HCT116 (cell line): ENCODE measurements at regions not wholly inside any gene's neighbourhood (a gene's known extent, or its start where the extent isn't known, plus 50 kb on each side); places are given as distances from the start of the nearest gene placed in this dataset.

Experiments used
- ATAC-seq: fragments of 200-7000 bp; cut with Tn5 transposase; 2 replicates; pipeline ENCODE4 v1.9.1; 2020; ENCODE audit warnings: mild to moderate bottlenecking, moderate library complexity
- BruUV-seq: library from RNA; stranded (reverse); fragments of 400-500 nt; replicated peaks from 2 replicates; lab custom pipeline; 2021; lab: Mats Ljungman, UMichigan
- CTCF ChIA-PET: fragments of 300-600 bp; sonication (Branson Sonifier 250); formaldehyde crosslinking; loops from one replicate; lab custom pipeline; 2021; ENCODE audit warnings: antibody characterized with exemption; lab: Charles Lee
- POLR2A ChIA-PET: fragments of 300-600, 350-600 bp; sonication (Branson Sonifier 250); formaldehyde crosslinking; loops from one replicate; lab custom pipeline; 2021; ENCODE audit warnings: antibody characterized with exemption; lab: Charles Lee
- RAD21 ChIA-PET, 2 experiments: fragments of 300-600 bp; sonication (Branson Sonifier 250); formaldehyde crosslinking; loops; one replicate each; lab custom pipeline; 2023; ENCODE audit warnings: low total read pairs in 2 of 2; ENCODE audit not compliant: uncharacterized antibody in 2 of 2, unreplicated experiment in 2 of 2, low non-redundant PET in 1 of 2; lab: Charles Lee
- DNase-seq: peaks from one replicate; pipeline ENCODE4 v3.0.0-alpha.2; 2010; ENCODE audit warnings: low read depth, low spot score
- H2AFZ ChIP-seq: fragments of 200-600 bp; shearing (Covaris generic), sonication (generic); 2 replicates; pipeline ENCODE4 v1.6.1; 2017; ENCODE audit warnings: low read depth, mixed run types, mixed read lengths, antibody characterized with exemption, low read length; ENCODE audit not compliant: poor library complexity, severe bottlenecking
- H3K27ac ChIP-seq: 2 replicates; pipeline ENCODE4 v1.5.1; 2012; ENCODE audit warnings: low read depth, low read length
- H3K27me3 ChIP-seq: fragments of 200-600 bp; sonication (generic); 2 replicates; pipeline ENCODE4 v1.6.1; 2016; ENCODE audit warnings: mixed run types, low read length, mixed read lengths; ENCODE audit not compliant: insufficient read depth
- H3K36me3 ChIP-seq, 2 experiments: fragments of 200-500 bp in 1 of 2; fragments of 200-600 bp in 1 of 2; sonication (Bioruptor generic) in 1 of 2; sonication (generic) in 1 of 2; 2 replicates each; pipeline versions ENCODE4 v1.5.1 to v1.6.1; 2014 to 2016; ENCODE audit warnings: low read length in 2 of 2, inconsistent platforms in 1 of 2, mixed read lengths in 1 of 2, mixed run types in 1 of 2; ENCODE audit not compliant: insufficient read depth in 2 of 2, control insufficient read depth in 1 of 2
- H3K4me1 ChIP-seq, 2 experiments: fragments of 200-600 bp in 1 of 2; sonication (generic) in 1 of 2; 2 replicates each; pipeline versions ENCODE4 v1.5.1 to v1.6.1; 2012 to 2017; ENCODE audit warnings: low read length in 2 of 2, inconsistent platforms in 1 of 2, mild to moderate bottlenecking in 1 of 2, mixed read lengths in 1 of 2, mixed run types in 1 of 2, moderate library complexity in 1 of 2; ENCODE audit not compliant: insufficient read depth in 2 of 2, control insufficient read depth in 1 of 2
- H3K4me2 ChIP-seq: fragments of 200-600 bp; sonication (generic); 2 replicates; pipeline ENCODE4 v1.6.1; 2017; ENCODE audit warnings: mixed run types, low read length, mixed read lengths
- H3K4me3 ChIP-seq, 2 experiments: fragments of 200-600 bp in 1 of 2; sonication (generic) in 1 of 2; replicated peaks in 1 of 2; 2 replicates each; pipeline ENCODE4 v1.5.1; 2011 to 2016; ENCODE audit warnings: low read length in 2 of 2, control low read depth in 1 of 2, low read depth in 1 of 2, mild to moderate bottlenecking in 1 of 2, mixed read lengths in 1 of 2, mixed run types in 1 of 2
- H3K79me2 ChIP-seq: fragments of 200-600 bp; sonication (generic); 2 replicates; pipeline ENCODE4 v1.6.1; 2017; ENCODE audit warnings: mild to moderate bottlenecking, mixed run types, low read length, moderate library complexity, mixed read lengths; ENCODE audit not compliant: insufficient read depth
- H3K9ac ChIP-seq: fragments of 200-600 bp; sonication (generic); 2 replicates; pipeline ENCODE4 v1.6.1; 2016; ENCODE audit warnings: low read length, mixed read lengths
- H3K9me2 ChIP-seq: fragments of 200-600 bp; sonication (generic), shearing (Covaris generic); 2 replicates; pipeline ENCODE4 v1.6.1; 2017; ENCODE audit warnings: mixed run types, mild to moderate bottlenecking, moderate library complexity; ENCODE audit not compliant: insufficient read depth
- H3K9me3 ChIP-seq, 2 experiments: fragments of 200-500 bp in 1 of 2; fragments of 200-600 bp in 1 of 2; sonication (Bioruptor generic) in 1 of 2; sonication (generic) in 1 of 2; 2 replicates each; pipeline ENCODE4 v1.6.1; 2014 to 2017; ENCODE audit warnings: low read length in 2 of 2, mixed read lengths in 2 of 2, inconsistent platforms in 1 of 2, low read depth in 1 of 2, mild to moderate bottlenecking in 1 of 2, mixed run types in 1 of 2, moderate library complexity in 1 of 2; ENCODE audit not compliant: control insufficient read depth in 1 of 2, insufficient read depth in 1 of 2
- H4K20me1 ChIP-seq: fragments of 200-600 bp; sonication (generic), shearing (Covaris generic); 2 replicates; pipeline ENCODE4 v1.6.1; 2017; ENCODE audit warnings: mixed run types, mild to moderate bottlenecking, moderate library complexity; ENCODE audit not compliant: insufficient read depth
- CBX3 ChIP-seq: IDR thresholded peaks from 2 replicates; pipeline ENCODE4 v1.6.1; 2012; ENCODE audit warnings: low read depth
- CEBPB ChIP-seq: IDR thresholded peaks from 2 replicates; pipeline ENCODE4 v1.6.1; 2012; ENCODE audit warnings: low read depth
- CTCF ChIP-seq, 3 experiments: fragments of 200-600 bp in 1 of 3; sonication (generic) in 1 of 3; IDR thresholded peaks in 2 of 3; conservative IDR thresholded peaks in 1 of 3; 2 replicates each; pipeline ENCODE4 v1.5.1; 2012 to 2017; ENCODE audit warnings: low read depth in 2 of 3, low read length in 2 of 3, antibody characterized with exemption in 1 of 3, borderline replicate concordance in 1 of 3, control low read depth in 1 of 3, mild to moderate bottlenecking in 1 of 3, mixed read lengths in 1 of 3, mixed run types in 1 of 3, moderate library complexity in 1 of 3; ENCODE audit not compliant: insufficient read depth in 1 of 3
- ELF1 ChIP-seq: IDR thresholded peaks from 2 replicates; pipeline ENCODE4 v1.6.1; 2012; ENCODE audit warnings: low read depth, borderline replicate concordance
- FOSL1 ChIP-seq: IDR thresholded peaks from 2 replicates; pipeline ENCODE4 v1.6.1; 2012; ENCODE audit warnings: low read depth
- JUND ChIP-seq: IDR thresholded peaks from 2 replicates; pipeline ENCODE4 v1.6.1; 2012
- RAD21 ChIP-seq: IDR thresholded peaks from 2 replicates; pipeline ENCODE4 v1.6.1; 2012; ENCODE audit warnings: low read depth, mild to moderate bottlenecking
- REST ChIP-seq: IDR thresholded peaks from 2 replicates; pipeline ENCODE4 v1.6.1; 2012; ENCODE audit warnings: low read depth
- SIN3A ChIP-seq: IDR thresholded peaks from 2 replicates; pipeline ENCODE4 v1.6.1; 2012; ENCODE audit warnings: low read depth
- TCF7L2 ChIP-seq: IDR thresholded peaks from 2 replicates; pipeline ENCODE4 v1.7.0; 2011; ENCODE audit warnings: borderline replicate concordance, inconsistent platforms; ENCODE audit not compliant: insufficient read depth, insufficient read length; ENCODE audit errors: extremely low read depth
- YY1 ChIP-seq: IDR thresholded peaks from 2 replicates; pipeline ENCODE4 v1.6.1; 2011; ENCODE audit warnings: low read length, low read depth, moderate library complexity, mild to moderate bottlenecking; ENCODE audit not compliant: insufficient replicate concordance; ENCODE audit errors: extremely low read depth
- ZBTB33 ChIP-seq: IDR thresholded peaks from 2 replicates; pipeline ENCODE4 v1.6.1; 2011; ENCODE audit warnings: mild to moderate bottlenecking, low read length, moderate library complexity; ENCODE audit not compliant: insufficient replicate concordance; ENCODE audit errors: extremely low read depth
- intact Hi-C: fragments of 100-400 bp; cut with micrococcal nuclease; formaldehyde crosslinking; loops from 2 replicates; pipeline ENCODE4 v1.10.0; 2022

- intact Hi-C loops = no loop called here
- no peak for ATAC-seq
Observed at GRCh38 chr6:71091956-71092355, 135.1 kb upstream of the B3GAT2 start.

More at GRCh38 chr6:71091956-71092355, 135.1 kb upstream of the B3GAT2 start:
- DNase-seq = no peak
- Histone ChIP-seq H3K27ac (no peak overlapping the region), H3K9ac (no peak overlapping the region), H3K9me3 (no peaks in the 10 kb centered on the region), H3K4me2 (no peak overlapping the region), H2AFZ (no peak overlapping the region), H3K27me3 (0 out of 2 replicates have a peak, but pooled peaks cover 4% of the 10 kb centered on the region), H3K4me3 (no peak overlapping the region), H3K4me1 (no peaks in the 10 kb centered on the region), H3K9me2 (no peaks in the 10 kb centered on the region), H3K79me2 (no peaks in the 10 kb centered on the region), H4K20me1 (no peaks in the 10 kb centered on the region), H3K36me3 (no peaks in the 10 kb centered on the region)
- ChIA-PET RAD21 (no interaction called here), POLR2A (no interaction called here), CTCF (no interaction called here)
- TF ChIP-seq CTCF (IDR thresholded peaks at IDR 0.05 in 2 of 3, conservative IDR thresholded peaks at IDR 0.05 in 1 of 3; ENCODE audit: borderline replicate concordance in 1 of 3, insufficient read depth in 1 of 3, low read depth in 2 of 3, low read length in 2 of 3) (no peak), CBX3 (no peak), ZBTB33 (no peak), RAD21 (no peak), YY1 (no peak), TCF7L2 (no peak), REST (no peak), ELF1 (no peak), JUND (no peak), SIN3A (no peak), FOSL1 (no peak), CEBPB (no peak)
- no TSS peak for BruUV-seq
